Endothelial cell (in vitro differentiated cells): ENCODE measurements at regions not wholly inside any gene's neighbourhood (a gene's known extent, or its start where the extent isn't known, plus 50 kb on each side); places are given as distances from the start of the nearest gene placed in this dataset.

Experiments used
- DNase-seq: peaks from one replicate; pipeline ENCODE4 v3.0.0; 2021; ENCODE audit warnings: low spot score
- H3K27ac Mint-ChIP-seq: one replicate; pipeline ENCODE4 v1.8.0; 2021; ENCODE audit warnings: mixed read lengths, inconsistent platforms; ENCODE audit not compliant: unreplicated experiment
- H3K27me3 Mint-ChIP-seq: one replicate; pipeline ENCODE4 v1.8.0; 2021; ENCODE audit warnings: mild to moderate bottlenecking, moderate library complexity, mixed read lengths, inconsistent platforms; ENCODE audit not compliant: unreplicated experiment
- H3K36me3 Mint-ChIP-seq: one replicate; pipeline ENCODE4 v1.8.0; 2021; ENCODE audit warnings: mild to moderate bottlenecking, low read depth, mixed read lengths, inconsistent platforms; ENCODE audit not compliant: unreplicated experiment
- H3K4me1 Mint-ChIP-seq: one replicate; pipeline ENCODE4 v1.8.0; 2021; ENCODE audit warnings: mild to moderate bottlenecking, mixed read lengths, inconsistent platforms; ENCODE audit not compliant: unreplicated experiment
- H3K4me3 Mint-ChIP-seq: one replicate; pipeline ENCODE4 v1.8.0; 2021; ENCODE audit warnings: mild to moderate bottlenecking, mixed read lengths, inconsistent platforms; ENCODE audit not compliant: unreplicated experiment
- H3K9me3 Mint-ChIP-seq: one replicate; pipeline ENCODE4 v1.8.0; 2021; ENCODE audit warnings: mixed read lengths, inconsistent platforms; ENCODE audit not compliant: unreplicated experiment
- TF ChIP-seq, protein P1 (sequence below): fragments of 200-600 bp; sonication (generic); IDR thresholded peaks from one replicate; pipeline ENCODE4 v1.5.0; 2021; ENCODE audit warnings: antibody characterized with exemption; ENCODE audit not compliant: unreplicated experiment

DNA sequence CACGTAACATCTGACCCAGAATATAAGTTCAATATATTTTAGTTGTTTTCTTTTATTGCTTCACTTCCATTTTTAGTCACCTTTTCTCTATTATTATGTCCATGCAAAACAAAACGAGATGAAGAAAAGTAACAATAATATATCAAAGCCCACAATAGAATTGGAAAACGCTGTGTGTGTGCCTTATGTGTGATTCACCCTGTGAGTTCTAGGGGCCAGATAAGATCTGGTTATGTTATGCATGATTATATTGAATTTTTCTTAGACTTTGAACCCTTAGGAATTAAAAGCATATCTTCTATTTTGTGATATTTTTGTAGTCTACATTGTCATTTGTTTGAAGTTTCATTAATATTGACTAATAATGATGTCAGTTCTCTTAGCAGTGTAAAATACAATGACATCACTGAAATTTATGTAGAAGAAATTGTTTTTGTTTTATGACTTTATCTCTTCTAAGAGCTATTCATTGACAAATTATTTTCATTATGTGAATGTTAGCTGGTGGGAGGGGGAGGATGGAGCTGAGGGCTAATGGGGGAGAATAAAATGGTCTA, 243.6 kb downstream of the TFAP2B start:
- H3K36me3 Mint-ChIP-seq, result no peaks in the 10 kb centered on the region
- H3K4me3 Mint-ChIP-seq, result no peak overlapping the region

DNA sequence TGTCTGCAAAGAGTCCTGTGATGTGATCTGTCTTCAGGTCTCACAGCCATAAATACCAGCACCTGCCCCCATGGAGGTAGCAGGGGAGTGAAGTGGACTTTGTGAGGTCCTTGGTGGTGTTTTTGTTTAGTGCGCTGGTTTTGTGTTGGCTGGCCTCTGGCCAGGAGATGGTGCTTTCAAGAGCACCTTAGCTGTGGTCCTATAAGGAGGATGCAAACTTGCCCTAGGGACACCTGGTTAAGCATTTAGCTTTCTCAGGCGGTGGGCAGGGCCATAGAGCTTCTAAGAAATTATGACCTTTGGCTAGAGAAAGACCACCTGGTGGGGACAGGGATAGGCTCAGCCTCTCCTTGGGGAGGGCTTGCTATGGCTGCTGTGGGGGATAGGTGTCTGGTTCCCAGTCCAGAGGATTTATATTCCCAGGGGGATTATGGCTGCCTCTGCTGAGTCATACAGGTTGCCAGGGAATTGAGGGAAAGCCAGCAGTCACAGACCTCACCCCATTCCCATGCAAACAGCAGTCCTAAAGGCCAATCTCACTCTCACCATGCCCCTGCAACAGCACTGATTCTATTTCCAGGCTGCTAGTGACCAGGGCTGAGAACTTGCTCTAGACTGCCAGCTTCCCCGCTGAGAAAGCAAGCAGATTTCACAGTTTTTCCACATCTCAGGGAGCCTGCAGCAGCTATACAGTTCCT, 259.3 kb downstream of the TFAP2B start:
- DNase-seq, result no peak
- Mint-ChIP-seq H3K4me1 (no peaks in the 10 kb centered on the region), H3K36me3 (no peaks in the 10 kb centered on the region), H3K27ac (no peak overlapping the region), H3K27me3 (peaks cover 2% of the 10 kb centered on the region), H3K9me3 (no peaks in the 10 kb centered on the region), H3K4me3 (no peak overlapping the region)
- TF ChIP-seq, protein P1, sequence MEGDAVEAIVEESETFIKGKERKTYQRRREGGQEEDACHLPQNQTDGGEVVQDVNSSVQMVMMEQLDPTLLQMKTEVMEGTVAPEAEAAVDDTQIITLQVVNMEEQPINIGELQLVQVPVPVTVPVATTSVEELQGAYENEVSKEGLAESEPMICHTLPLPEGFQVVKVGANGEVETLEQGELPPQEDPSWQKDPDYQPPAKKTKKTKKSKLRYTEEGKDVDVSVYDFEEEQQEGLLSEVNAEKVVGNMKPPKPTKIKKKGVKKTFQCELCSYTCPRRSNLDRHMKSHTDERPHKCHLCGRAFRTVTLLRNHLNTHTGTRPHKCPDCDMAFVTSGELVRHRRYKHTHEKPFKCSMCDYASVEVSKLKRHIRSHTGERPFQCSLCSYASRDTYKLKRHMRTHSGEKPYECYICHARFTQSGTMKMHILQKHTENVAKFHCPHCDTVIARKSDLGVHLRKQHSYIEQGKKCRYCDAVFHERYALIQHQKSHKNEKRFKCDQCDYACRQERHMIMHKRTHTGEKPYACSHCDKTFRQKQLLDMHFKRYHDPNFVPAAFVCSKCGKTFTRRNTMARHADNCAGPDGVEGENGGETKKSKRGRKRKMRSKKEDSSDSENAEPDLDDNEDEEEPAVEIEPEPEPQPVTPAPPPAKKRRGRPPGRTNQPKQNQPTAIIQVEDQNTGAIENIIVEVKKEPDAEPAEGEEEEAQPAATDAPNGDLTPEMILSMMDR, result no peak

More for the DNA sequence above, 243.6 kb downstream of the TFAP2B start:
- no peak overlapping the region for H3K27ac Mint-ChIP-seq
- H3K27me3 Mint-ChIP-seq, result no peaks in the 10 kb centered on the region
- no peaks in the 10 kb centered on the region for H3K9me3 Mint-ChIP-seq
- no peaks in the 10 kb centered on the region for H3K4me1 Mint-ChIP-seq
- no peak for DNase-seq
- TF ChIP-seq, protein P1, result no peak

DNA sequence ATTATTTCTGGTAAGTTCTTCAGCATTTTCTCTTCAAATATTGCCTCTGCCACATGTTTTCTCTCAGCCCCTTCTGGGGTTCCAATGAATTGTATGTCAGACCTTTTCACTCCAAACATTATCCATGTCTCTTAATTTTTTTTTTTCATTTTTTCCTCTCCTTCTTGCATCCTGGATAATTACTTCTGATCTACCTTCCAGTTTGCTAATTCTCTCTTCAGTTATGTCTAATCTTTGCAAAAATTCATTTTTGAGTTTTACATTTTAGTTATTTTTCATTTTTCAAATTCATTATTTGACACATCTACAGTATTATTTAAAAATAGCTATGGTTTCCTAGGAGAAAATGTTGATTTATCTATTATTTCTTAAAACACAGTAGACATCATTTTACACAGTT, 271.7 kb downstream of the TFAP2B start:
- TF ChIP-seq, protein P1, result no peak
- H3K27me3 Mint-ChIP-seq, result peaks cover 3% of the 10 kb centered on the region
- H3K4me3 Mint-ChIP-seq, result no peak overlapping the region
- H3K36me3 Mint-ChIP-seq, result no peaks in the 10 kb centered on the region
- peaks cover 6% of the 10 kb centered on the region for H3K9me3 Mint-ChIP-seq
- no peaks in the 10 kb centered on the region for H3K4me1 Mint-ChIP-seq
- no peak overlapping the region for H3K27ac Mint-ChIP-seq
- DNase-seq, result no peak

DNA sequence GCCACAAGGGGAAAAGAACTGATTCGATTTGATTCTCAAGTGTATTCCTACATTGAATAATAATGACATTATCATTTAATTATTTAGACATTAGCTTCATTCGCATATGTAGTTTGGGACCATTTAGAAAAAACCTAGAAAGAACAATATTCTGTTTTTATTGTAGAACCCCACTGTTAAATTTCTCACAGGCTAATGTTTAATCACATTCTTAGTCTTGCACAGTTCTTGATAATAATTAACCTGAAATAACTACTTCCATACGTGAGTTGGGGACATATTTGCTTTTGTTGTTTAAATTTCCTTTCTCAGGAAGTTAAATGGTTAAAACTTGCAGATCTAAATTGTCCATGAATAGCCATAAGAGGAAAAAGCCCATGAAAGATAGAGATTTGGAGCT, 275.2 kb downstream of the TFAP2B start:
- no peaks in the 10 kb centered on the region for H3K4me1 Mint-ChIP-seq
- H3K36me3 Mint-ChIP-seq, result no peaks in the 10 kb centered on the region
- no peak overlapping the region for H3K4me3 Mint-ChIP-seq
- no peak overlapping the region for H3K27ac Mint-ChIP-seq
- DNase-seq, result no peak
- H3K27me3 Mint-ChIP-seq, result peaks cover 5% of the 10 kb centered on the region
- TF ChIP-seq, protein P1, result no peak
- H3K9me3 Mint-ChIP-seq, result peaks cover 6% of the 10 kb centered on the region

DNA sequence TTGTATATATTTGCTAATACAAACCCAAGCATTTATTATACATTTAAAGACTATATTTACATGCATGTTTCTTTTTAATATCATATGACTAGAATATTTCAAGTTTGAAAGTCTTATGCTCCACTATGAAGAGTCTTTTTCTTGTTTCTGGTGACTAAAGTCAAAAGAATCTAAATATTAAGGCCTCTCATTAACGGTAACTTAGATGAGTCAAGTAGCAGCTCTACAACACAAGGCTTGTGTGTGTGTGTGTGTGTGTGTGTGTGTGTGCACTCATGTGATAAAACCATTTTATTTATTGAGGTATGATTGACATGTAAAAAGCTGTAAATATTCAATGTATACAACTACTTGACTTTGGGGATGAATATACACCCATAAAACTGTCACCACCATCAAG, 275.6 kb downstream of the TFAP2B start:
- no peaks in the 10 kb centered on the region for H3K36me3 Mint-ChIP-seq
- H3K9me3 Mint-ChIP-seq, result peaks cover 6% of the 10 kb centered on the region
- H3K27me3 Mint-ChIP-seq, result peaks cover 5% of the 10 kb centered on the region
- no peak for DNase-seq
- TF ChIP-seq, protein P1, result no peak
- no peak overlapping the region for H3K27ac Mint-ChIP-seq
- no peaks in the 10 kb centered on the region for H3K4me1 Mint-ChIP-seq
- no peak overlapping the region for H3K4me3 Mint-ChIP-seq
